NB4 (cell line): ENCODE measurements at regions not wholly inside any gene's neighbourhood (a gene's known extent, or its start where the extent isn't known, plus 50 kb on each side); places are given as distances from the start of the nearest gene placed in this dataset.

ENCODE experiments used
- CTCF ChIP-seq: IDR thresholded peaks from one replicate; pipeline ENCODE4 v1.5.1; 2012; ENCODE audit warnings: low read depth, low read length
- MYC ChIP-seq: IDR thresholded peaks from 2 replicates; pipeline ENCODE4 v1.6.1; 2011; ENCODE audit warnings: low read depth, low read length
- POLR2A ChIP-seq: IDR thresholded peaks from 2 replicates; pipeline ENCODE4 v1.6.1; 2011; ENCODE audit warnings: mild to moderate bottlenecking; ENCODE audit not compliant: insufficient read length; ENCODE audit errors: extremely low read depth
- TF ChIP-seq, protein P1 (sequence below): IDR thresholded peaks from 2 replicates; pipeline ENCODE4 v1.6.1; 2011; ENCODE audit warnings: low read depth, low read length

DNA sequence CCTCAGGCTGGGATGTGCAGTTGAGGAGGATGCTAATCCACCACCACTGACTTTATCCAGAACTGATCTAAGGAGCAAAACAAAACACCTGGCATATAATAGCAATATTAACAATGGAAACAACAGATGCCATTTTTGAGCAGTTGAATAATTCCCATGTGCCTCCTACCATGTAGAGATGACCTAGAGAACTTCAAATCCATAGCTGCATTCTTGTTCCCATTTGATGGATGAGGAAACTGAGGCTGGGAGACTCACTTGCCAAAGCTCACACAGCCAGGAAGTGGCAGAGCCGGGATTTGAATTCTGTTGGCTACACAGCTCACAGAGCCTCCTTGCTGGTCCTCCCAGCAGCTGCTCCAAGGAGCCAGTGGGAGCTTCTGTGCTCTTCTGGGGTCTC lies 155.8 kb upstream of the MYL2 start:
- TF ChIP-seq CTCF (no peak), POLR2A (no peak), MYC (no peak)
- TF ChIP-seq, protein P1, sequence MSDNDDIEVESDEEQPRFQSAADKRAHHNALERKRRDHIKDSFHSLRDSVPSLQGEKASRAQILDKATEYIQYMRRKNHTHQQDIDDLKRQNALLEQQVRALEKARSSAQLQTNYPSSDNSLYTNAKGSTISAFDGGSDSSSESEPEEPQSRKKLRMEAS: no peak
